Neuron (in vitro differentiated cells): ENCODE measurements at regions not wholly inside any gene's neighbourhood (a gene's known extent, or its start where the extent isn't known, plus 50 kb on each side); places are given as distances from the start of the nearest gene placed in this dataset.

Experiments used
- H2AFZ ChIP-seq: one replicate; pipeline ENCODE4 v1.6.1; 2013; ENCODE audit warnings: low read depth, mild to moderate bottlenecking, inconsistent platforms, low read length, moderate library complexity
- H3K27me3 ChIP-seq: one replicate; pipeline ENCODE4 v1.6.1; 2013; ENCODE audit warnings: low read length; ENCODE audit not compliant: insufficient read depth
- H3K36me3 ChIP-seq: one replicate; pipeline ENCODE4 v1.6.1; 2013; ENCODE audit warnings: low read length; ENCODE audit not compliant: insufficient read depth
- H3K4me1 ChIP-seq: one replicate; pipeline ENCODE4 v1.6.1; 2013; ENCODE audit warnings: low read length; ENCODE audit not compliant: insufficient read depth
- H3K4me3 ChIP-seq: 2 replicates; pipeline ENCODE4 v1.5.1; 2013; ENCODE audit warnings: mild to moderate bottlenecking, low read length, moderate library complexity
- H3K9me3 ChIP-seq: one replicate; pipeline ENCODE4 v1.6.1; 2013; ENCODE audit warnings: low read length

DNA sequence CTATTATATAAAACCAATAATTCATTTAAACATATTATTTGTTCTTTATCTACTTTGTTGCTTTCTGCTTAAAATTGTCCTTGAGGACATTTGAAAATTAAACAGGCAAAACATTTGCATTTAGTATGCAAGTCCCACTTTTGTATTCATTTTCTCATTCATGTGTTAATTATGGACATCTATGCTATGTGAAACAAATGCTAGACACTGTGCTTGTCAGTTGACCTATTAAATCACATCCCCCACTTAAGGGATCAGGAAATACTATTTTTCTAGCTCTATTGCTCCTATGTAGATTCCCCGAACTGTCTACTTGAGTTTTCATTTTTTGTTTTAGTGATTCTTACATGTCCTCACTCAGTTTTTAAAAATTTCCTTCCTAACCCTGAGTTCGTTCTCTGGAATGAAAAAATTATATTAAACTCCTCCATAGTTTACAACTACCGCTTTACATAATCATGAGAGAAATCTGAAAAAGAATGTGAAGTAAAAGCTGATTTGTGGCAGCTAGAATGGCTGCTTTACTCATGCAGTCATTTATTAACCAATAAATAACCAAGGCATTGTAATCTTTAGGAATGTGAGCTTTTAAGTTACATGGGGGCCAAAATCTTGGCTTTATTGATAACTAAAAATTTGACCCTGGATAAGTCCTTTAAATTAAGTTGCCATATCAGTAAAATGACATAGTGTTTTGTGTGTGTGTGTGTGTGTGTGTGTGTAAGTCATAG is 188.5 kb downstream of the LIG4 start:
- no peaks in the 10 kb centered on the region for H3K27me3 ChIP-seq
- no peaks in the 10 kb centered on the region for H3K9me3 ChIP-seq
- H3K36me3 ChIP-seq: no peaks in the 10 kb centered on the region
- peaks cover 3% of the 10 kb centered on the region for H3K4me1 ChIP-seq
- H2AFZ ChIP-seq: no peak overlapping the region
- H3K4me3 ChIP-seq: no peak overlapping the region

DNA sequence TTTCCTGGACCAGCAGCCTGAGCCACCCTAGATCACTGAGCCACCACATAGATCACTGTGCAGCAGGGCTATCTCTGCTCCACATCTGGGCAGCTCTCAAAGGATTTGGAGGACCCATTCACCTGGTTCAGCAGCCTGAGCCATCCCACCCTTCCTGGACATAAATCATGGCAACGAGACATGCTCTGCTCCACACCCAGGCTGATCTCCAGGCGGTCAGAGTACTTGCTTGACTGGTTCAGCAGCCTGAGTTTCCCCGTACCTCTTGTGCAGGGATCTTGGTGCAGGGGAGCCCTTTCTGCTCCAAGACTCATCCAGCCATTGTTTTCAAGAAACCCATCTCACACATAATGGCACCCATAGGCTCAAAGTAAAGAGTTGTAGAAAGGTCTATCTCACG is 195.3 kb downstream of the LIG4 start:
- no peak overlapping the region for H2AFZ ChIP-seq
- no peaks in the 10 kb centered on the region for H3K36me3 ChIP-seq
- H3K9me3 ChIP-seq: no peaks in the 10 kb centered on the region
- no peaks in the 10 kb centered on the region for H3K27me3 ChIP-seq
- no peak overlapping the region for H3K4me3 ChIP-seq
- H3K4me1 ChIP-seq: peaks cover 2% of the 10 kb centered on the region

DNA sequence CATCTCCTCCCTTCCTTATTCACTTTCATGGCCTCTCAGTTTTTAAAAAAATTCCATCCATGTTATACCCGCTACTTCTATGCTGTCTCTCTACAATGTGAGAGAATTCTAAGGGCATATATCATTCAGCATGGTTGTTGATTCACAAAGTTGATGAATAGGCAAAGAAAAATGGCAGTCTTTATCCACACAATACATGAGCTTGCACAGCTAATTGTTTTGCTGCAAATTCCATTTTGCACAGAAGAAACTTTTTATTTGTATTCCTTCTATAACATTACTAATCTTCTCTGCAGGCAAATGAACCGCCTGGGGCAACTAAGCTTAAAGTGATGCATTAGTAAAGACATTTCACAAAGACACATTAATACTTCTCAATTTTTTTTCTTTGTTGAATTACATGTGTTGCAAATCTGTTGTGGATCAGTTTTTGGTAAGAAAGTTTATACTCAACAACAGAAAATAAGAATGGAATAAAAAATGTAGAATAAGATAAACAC is 196.9 kb downstream of the LIG4 start:
- Histone ChIP-seq H3K4me3 (no peak overlapping the region), H3K9me3 (no peaks in the 10 kb centered on the region), H3K4me1 (peaks cover 2% of the 10 kb centered on the region), H3K36me3 (no peaks in the 10 kb centered on the region), H2AFZ (no peak overlapping the region), H3K27me3 (no peaks in the 10 kb centered on the region)

DNA sequence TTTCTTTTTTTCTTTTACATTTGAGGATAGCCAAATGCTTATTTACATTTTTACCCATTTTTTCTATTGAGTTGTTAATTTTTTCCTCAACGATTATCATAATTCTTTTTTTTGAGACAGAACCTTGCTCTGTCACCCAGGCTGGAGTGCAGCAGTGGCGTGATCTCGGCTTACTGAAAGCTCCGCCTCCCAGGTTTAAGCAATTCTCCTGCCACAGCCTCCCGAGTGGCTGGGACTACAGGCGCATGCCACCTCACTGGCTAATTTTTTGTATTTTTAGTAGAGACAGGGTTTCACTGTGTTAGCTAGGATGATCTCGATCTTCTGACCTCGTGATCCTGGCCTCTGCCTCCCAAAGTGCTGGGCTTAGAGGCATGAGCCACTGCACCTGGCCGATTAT is 208.7 kb downstream of the LIG4 start:
- H3K9me3 ChIP-seq: no peaks in the 10 kb centered on the region

DNA sequence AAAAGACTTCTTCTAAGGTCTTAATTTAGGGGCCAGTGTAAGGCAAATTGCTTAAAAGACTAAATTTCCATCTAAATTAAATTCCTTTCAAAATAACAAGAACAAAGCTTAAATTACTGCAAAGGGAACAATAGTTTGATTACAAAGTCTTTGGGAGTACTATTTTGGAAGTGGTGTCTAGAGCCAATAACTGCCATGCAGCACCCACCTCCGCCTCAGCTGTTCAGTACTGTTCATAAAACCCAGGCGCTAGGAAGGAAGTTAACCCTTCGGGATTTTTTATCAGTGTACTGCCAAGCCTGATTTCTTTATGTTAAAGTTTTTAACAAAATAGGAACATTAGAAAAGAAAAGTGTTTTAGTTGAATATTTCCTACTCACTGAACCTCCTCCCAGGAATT is 210.1 kb downstream of the LIG4 start:
- Histone ChIP-seq H3K9me3 (no peaks in the 10 kb centered on the region), H3K4me3 (no peak overlapping the region), H3K27me3 (no peaks in the 10 kb centered on the region), H2AFZ (no peak overlapping the region), H3K36me3 (no peaks in the 10 kb centered on the region), H3K4me1 (no peaks in the 10 kb centered on the region)

More for the DNA sequence above, 208.7 kb downstream of the LIG4 start:
- Histone ChIP-seq H3K36me3 (no peaks in the 10 kb centered on the region), H3K4me3 (no peak overlapping the region), H3K4me1 (no peaks in the 10 kb centered on the region), H3K27me3 (no peaks in the 10 kb centered on the region), H2AFZ (no peak overlapping the region)

DNA sequence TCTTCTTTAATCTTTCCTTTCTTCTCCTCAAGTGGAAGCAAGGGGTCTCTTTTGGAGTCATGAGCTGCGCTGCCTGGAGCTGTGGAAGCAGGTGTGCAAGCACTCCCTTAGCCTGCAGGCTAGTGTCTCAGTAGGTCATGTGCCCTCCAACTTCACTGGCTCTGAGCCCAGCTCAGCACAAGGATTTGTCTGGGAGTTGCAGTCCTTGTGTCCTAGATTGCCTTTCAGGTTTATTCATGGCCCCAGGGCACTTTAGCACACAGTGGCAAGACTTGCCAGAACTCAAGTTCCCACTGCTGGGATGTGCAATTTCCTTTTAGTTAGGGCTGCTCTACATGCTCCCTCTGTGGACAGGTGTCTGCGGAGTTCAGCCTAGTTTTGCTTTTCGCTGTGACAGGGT is 211.7 kb downstream of the LIG4 start:
- H3K4me1 ChIP-seq: no peaks in the 10 kb centered on the region
- no peaks in the 10 kb centered on the region for H3K9me3 ChIP-seq
- H2AFZ ChIP-seq: no peak overlapping the region
- H3K36me3 ChIP-seq: no peaks in the 10 kb centered on the region
- H3K4me3 ChIP-seq: no peak overlapping the region
- H3K27me3 ChIP-seq: no peaks in the 10 kb centered on the region

DNA sequence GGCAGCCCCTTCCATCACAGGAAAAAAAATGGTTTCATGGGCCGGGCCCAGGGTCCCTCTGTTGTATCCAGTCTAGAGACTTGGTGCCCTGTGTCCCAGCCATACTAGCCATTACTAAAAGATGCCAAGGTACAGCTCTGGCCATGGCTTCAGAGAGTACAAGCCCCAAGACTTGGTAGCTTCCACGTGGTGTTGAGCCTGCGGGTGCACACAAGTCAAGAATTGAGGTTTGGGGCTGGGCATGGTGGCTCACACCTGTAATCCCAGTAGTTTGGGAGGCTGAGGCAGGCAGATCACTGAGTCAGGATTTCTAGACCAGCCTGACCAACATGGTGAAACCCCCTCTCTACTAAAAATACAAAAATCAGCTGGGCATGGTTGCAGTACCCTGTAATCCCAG is 214.3 kb downstream of the LIG4 start:
- no peaks in the 10 kb centered on the region for H3K27me3 ChIP-seq
- no peak overlapping the region for H2AFZ ChIP-seq
- no peaks in the 10 kb centered on the region for H3K4me1 ChIP-seq
- H3K36me3 ChIP-seq: no peaks in the 10 kb centered on the region
- H3K9me3 ChIP-seq: no peaks in the 10 kb centered on the region
- H3K4me3 ChIP-seq: no peak overlapping the region

DNA sequence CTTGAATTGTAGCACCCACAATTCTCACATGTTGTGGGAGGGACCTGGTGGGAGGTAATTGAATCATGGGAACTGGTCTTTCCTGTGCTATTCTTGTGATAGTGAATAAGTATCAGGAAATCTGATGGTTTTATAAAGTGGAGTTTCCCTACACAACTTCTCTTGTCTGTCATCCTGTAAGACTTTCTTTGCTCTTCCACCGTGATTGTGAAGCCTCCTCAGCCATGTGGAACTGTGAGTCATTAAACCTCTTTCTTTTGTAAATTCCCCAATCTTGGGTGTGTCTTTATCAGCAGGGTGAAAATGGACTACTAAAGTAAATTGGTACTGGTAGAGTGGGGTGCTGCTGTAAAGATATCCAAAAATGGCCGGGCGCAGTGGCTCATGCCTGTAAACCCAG is 215.6 kb downstream of the LIG4 start:
- Histone ChIP-seq H3K4me1 (no peaks in the 10 kb centered on the region), H3K4me3 (no peak overlapping the region), H3K36me3 (no peaks in the 10 kb centered on the region)

DNA sequence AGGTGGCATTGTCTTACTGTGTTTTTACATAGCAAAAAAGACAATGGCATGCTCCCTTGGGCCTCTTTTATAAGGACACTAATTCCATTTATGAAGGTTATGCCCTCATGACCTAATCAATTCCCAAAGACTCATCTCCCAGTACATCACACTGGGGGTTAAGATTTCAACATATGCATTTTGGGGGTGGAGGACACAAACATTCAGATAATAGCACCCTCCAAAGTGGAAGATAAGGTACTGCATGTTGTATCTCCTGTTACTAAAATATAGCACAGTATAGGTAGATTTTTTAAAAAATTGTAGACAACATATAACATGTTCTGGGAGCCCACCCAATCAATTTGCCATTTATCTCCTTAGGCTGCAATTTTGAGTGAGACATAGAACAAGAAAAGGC is 221.2 kb downstream of the LIG4 start:
- Histone ChIP-seq H3K36me3 (no peaks in the 10 kb centered on the region), H3K4me1 (no peaks in the 10 kb centered on the region), H3K9me3 (no peaks in the 10 kb centered on the region), H2AFZ (no peak overlapping the region), H3K4me3 (no peak overlapping the region), H3K27me3 (no peaks in the 10 kb centered on the region)

More for the DNA sequence above, 215.6 kb downstream of the LIG4 start:
- H3K9me3 ChIP-seq: no peaks in the 10 kb centered on the region
- H3K27me3 ChIP-seq: no peaks in the 10 kb centered on the region
- no peak overlapping the region for H2AFZ ChIP-seq

DNA sequence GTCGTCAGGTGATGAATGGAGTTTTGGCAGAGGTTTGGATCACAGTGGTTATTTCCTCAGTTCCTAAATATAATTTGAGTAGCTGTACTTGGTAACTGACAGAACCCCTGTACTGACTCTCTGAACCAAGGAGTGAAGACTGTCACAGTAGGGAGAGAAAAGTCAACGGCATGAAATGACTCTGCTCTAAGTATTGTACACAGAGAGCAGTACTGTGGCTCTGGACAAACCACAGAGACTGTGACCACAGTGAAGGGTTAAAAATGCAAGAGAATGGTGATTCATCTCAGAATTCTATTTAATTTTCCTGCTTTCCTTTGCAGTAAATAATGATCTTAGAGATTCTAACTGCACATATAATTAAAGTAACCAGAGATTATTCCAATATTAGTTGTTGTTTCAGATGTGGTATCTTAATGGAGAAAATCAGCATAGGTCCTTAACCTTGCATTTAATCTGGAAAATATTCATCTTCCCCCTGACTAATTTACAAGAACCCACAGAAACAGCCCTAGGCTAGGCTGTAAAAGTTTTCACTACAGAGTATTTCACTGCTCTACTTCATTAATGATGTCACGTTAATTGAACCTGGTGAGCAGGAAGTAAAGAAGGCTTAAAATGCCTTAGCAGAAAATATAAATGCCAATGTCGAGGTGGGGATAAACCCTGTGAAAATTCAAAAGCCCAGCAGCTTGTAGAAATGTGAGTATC is 221.9 kb downstream of the LIG4 start:
- no peaks in the 10 kb centered on the region for H3K9me3 ChIP-seq
- no peak overlapping the region for H2AFZ ChIP-seq
- no peaks in the 10 kb centered on the region for H3K27me3 ChIP-seq
- no peaks in the 10 kb centered on the region for H3K36me3 ChIP-seq
- no peaks in the 10 kb centered on the region for H3K4me1 ChIP-seq
- no peak overlapping the region for H3K4me3 ChIP-seq

DNA sequence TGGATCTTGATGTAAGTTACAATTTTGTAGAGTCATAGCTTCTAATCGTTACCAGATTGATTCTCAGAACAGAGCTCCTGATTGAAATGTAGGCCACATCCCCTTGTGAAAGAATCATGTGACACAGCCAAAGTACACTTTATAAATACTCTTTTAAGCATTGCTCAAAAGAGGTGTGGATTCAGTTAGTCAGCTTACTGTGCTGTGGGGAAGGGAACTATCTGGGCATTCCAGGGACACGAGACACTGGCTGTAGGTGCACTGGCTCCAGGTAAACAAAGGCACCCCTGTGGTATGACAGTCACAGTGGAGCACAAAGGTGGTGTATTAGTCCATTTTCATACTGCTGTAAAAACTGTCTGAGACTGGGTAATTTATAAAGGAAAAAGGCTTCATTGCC is 222.8 kb downstream of the LIG4 start:
- H3K27me3 ChIP-seq: no peaks in the 10 kb centered on the region
- no peak overlapping the region for H3K4me3 ChIP-seq
- no peaks in the 10 kb centered on the region for H3K36me3 ChIP-seq
- no peak overlapping the region for H2AFZ ChIP-seq
- H3K9me3 ChIP-seq: no peaks in the 10 kb centered on the region
- no peaks in the 10 kb centered on the region for H3K4me1 ChIP-seq

DNA sequence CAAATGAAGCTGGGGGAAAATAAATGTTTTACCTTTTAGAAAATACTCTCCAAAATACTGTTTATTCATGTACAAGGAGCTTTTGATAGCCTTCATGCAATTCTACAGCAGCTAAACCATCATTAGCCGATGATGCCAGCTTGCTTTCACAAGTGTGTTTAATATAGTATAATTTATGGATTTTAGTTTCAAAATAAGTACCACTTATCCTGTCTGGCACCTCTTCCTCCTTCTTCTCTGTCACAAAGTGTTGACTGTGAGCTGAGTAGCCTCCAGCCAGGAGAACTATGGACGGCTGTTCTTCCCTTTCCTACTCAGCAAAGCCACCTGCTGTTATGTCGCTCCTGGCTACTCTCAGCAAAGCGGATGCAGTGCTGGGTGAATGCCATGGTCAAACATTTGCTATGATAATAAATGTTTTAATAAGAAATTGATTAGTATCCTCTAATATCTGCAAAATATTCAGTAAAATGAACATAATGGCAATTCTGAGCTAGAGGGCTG is 238.2 kb downstream of the LIG4 start:
- Histone ChIP-seq H3K4me1 (no peaks in the 10 kb centered on the region), H3K27me3 (no peaks in the 10 kb centered on the region), H3K36me3 (no peaks in the 10 kb centered on the region), H2AFZ (no peak overlapping the region), H3K9me3 (no peaks in the 10 kb centered on the region), H3K4me3 (no peak overlapping the region)

DNA sequence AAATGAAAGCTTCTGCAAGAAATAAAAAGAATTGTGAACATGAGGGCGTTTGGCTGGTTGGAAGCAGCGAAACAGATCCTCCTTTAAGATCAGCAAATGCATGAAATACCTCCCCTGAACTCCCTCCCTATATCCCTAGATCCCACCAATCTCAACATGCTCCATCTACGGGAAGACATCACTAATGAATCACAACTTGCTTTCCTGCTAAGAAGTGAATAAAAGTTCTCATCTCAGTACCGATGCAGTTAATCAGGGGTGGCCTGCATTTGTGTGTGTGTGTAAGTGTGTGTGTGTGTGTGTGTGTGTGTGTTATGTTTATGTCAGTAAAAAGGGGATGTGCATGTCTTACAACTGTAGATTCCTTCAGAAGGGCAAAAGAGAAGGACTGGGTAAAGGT is 238.7 kb downstream of the LIG4 start:
- Histone ChIP-seq H3K4me1 (no peaks in the 10 kb centered on the region), H3K36me3 (no peaks in the 10 kb centered on the region), H3K9me3 (no peaks in the 10 kb centered on the region), H3K27me3 (no peaks in the 10 kb centered on the region), H3K4me3 (no peak overlapping the region), H2AFZ (no peak overlapping the region)
